HPDE6-E6E7 (cell line): ENCODE measurements at regions not wholly inside any gene's neighbourhood (a gene's known extent, or its start where the extent isn't known, plus 50 kb on each side); places are given as distances from the start of the nearest gene placed in this dataset.
"Not testable (repeated sequence)": the region's sequence is repeated elsewhere in the genome, so short reads cannot be mapped to it uniquely, and the experiment has no call there.

Experiments used
- DNase-seq: peaks from one replicate; pipeline ENCODE4 v3.0.0; 2011; ENCODE audit warnings: missing footprints; ENCODE audit errors: extremely low spot score

DNA sequence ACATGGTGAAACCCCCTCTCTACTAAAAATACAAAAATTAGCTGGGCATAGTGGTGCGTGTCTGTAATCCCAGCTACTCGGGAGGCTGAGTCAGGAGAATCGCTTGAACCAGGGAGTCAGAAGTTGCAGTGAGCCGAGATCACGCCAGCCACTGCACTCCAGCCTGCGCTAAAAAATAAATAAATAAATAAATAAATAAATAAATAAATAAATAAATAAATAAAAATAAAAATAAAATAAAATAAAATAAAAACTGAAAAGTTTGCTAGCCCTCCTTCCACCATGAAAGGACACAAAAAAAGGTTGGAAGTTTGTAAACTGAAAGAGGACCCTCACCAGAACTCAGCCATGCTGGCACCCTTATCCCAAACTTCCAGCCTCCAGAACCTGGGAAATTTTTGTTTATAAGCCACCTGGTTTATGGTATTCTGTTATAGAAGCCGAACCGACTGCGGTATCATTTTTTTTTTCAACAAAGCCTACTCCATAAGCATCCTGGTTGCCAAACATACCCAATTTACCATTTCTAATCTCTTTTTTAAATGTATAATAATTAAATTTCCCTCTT lies 448.2 kb downstream of the SEMA3D start:
- no peak for DNase-seq

DNA sequence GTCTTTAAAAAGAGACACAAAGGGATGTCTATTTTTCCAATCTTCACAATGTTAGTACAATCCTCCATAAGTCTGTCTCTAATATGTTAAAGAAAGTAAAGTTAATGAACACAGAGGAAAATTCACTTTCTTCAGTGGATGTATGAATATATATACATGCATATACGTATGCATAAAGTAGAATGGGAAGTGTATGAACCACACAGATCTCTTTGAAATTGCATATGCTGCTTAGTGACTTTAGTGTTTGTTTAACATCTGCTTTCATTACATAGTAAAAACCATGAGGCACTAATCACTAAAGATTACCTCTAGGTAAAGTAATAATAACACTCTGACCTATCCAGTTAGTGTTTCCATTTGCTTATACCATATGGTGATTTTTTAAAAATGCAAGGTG lies 451.2 kb downstream of the SEMA3D start:
- DNase-seq, result no peak

DNA sequence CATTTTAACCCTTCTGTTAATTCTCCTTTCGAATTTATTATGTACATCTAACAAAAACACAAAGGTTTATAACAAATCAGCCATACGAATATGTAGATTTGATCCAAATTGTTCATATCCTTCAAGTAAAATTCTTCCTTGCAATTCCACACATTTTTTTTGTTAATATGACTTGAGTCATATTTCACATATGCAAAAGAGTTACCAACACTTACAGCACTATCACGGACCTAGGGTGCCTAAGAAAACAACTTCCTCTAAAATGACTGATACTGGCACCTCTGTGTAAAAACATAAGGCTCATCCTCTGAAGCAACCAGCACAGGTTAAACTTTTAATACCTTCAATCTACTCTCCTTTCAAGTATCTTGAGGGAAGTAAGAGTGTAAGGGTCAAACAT lies 451.8 kb downstream of the SEMA3D start:
- DNase-seq, result no peak

DNA sequence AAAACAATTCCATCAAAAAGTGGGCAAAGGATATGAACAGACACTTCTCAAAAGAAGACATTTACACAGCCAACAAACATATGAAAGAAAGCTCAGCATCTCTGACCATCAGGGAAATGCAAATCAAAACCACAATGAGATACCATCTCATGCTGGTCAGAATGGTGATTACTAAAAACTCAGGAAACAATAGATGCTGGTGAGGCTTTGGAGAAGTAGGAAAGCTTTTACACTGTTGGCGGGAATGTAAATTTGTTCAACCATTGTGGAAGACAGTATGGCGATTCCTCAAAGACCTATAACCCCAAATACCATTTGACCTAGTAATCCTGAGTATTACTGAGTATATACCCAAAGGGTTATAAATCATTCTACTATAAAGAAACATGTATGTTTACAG lies 452.9 kb downstream of the SEMA3D start:
- not testable (repeated sequence) for DNase-seq

DNA sequence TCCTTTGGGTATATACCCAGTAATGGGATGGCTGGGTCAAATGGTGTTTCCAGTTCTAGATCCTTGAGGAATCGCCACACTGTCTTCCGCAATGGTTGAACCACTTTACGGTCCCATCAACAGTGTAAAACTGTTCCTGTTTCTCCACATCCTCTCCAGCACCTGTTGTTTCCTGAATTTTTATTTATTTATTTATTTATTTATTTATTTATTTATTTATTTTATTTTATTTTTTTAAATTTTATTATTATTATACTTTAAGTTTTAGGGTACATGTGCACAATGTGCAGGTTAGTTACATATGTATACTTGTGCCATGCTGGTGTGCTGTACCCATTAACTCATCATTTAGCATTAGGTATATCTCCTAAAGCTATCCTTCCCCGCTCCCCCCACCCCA lies 456.0 kb downstream of the SEMA3D start:
- DNase-seq, result not testable (repeated sequence)

DNA sequence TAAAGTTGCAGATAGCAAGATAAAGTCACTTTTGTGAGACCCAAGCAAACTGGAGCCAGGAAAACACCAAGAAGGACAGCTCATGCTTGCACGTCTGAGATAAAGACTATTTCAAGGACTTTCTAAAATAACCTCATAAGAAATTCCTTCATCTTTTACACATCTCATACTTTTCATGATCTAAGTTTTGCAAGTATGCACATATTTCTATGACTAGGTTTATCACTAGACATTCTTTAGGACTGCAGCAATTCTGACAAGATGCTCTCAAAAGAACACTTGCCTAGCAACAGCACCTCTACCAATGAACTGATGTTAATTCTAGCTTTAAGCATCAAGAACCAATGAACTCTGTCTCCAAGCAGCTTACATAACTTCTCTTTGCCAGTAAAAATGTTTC lies 457.6 kb downstream of the SEMA3D start:
- no peak for DNase-seq

DNA sequence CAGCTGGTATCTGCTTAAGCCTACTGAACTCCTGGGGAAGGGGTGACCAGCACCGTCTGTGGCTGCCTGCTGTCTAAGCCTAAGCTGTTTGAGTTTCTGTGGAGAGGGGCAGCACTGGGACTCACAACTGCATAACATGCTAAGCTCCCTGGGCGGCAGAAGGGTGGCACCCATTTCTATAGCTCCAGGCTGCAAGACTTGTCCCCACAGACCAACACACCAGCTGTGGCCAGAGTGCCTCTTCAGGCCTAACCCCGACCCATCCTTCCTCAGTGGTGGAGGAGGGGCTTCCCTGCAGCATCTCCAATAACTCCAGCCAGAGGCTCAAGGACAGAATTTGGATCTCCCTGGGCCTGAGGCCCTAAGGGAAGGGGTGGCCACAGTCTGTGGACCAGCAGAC lies 464.1 kb downstream of the SEMA3D start:
- DNase-seq, result no peak

DNA sequence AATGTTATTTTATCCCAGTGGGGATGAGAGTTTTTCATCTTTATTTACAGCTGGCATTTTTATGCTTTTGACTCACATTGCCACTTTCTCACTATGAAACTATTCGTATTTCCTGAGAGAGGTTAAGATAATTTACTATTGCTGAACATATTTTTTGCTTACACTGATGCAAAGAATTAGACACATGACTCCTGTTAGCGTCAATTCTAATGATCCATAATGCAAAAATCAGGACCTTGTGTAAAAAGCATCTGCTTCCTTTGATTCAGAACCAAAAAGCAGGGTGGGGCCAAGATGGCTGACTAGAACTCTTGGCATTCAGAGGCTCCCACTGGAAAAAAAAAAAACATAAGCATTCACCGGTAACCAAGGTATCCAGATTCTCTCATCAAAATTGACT lies 464.8 kb downstream of the SEMA3D start:
- no peak for DNase-seq

DNA sequence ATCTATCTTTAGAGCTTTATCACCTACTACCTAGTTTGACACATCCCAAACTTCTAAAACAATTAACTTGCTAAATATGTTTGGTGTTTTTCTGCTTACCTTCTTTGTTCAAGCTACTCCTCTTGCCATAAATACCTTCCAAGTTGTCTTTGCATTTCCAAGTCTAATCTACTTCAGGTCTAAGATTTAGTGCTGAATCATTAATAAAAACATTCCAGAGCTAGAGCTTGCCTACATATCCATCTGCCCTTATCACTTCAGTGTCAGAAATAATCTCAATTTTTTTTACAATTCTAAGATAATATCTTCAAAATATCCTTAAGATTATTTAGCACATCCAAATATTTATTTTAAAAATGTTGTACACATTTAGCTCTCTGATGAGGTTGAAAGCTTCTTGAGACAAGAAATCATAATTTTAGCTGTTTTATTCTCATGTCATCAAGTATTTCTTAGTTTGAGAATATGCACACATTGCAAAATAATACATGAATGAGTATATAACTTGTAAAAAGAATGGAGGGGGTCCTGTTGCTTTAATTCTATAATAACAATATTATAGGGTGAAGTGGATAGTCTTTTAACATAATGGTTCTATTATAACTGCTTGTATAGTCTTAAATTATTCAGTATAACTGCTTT lies 466.3 kb downstream of the SEMA3D start:
- DNase-seq, result no peak

DNA sequence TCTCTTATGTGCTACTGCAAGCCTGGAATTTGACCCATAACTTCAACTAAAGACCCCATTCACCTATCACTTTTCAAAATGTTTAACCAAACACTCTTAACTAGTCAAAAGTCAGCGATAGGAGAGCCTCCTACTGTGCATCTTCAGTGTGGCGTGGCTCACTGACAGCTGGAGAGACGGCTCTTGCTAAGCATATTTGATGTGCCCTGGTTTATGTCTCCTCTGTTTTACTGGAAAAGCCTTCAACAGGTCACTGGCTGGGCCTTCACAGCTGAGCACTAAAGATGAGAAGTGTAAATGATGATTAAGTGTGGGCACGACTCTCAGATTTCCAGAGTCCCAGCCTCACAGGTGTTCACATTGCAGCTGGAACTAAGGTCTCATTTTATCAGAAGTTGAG lies 472.1 kb downstream of the SEMA3D start:
- no peak for DNase-seq

DNA sequence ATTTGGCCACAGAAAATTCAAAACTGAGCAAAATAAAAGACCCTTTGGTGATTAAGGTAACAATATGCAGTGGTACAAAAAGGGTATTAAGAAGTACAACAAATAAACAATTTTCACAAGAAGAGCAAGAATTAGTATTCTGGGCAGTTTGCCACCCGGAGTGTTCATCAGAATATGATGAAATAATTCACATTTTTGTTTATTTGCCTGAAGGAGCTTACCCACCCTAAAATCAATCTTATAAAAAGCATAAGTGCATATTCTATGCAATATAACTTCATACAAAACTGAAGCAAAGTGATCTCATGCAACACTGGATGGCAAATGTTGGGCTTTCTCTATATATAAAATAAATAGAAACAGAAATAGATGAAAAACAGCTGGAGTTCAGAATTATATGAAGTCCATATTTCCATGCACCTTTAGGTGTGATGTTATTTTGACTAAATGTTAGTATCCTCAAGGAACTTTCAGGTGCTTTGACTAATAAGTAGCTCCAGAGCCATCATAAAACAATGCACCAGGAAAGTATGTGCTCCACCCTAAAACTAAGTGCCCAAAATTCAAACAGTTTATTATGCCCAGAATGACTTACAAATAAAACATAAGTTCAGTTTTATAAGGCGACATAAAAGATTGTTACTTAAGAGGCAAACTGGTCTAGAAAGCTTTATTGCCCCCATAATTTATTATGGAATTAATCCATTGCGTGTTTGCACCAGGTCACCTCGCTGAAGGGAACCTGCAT lies 474.3 kb downstream of the SEMA3D start:
- no peak for DNase-seq

DNA sequence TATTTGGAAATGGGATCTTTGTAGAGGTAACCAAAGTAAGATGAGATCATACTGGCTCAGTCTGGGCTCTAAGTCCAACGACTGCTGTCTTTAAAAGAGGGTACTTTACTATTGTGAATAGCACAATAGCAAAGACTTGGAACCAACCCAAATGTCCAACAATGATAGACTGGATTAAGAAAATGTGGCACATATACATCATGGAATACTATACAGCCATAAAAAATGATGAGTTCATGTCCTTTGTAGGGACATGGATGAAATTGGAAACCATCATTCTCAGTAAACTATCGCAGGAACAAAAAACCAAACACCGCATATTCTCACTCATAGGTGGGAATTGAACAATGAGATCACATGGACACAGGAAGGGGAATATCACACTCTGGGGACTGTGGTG lies 476.3 kb downstream of the SEMA3D start:
- not testable (repeated sequence) for DNase-seq

DNA sequence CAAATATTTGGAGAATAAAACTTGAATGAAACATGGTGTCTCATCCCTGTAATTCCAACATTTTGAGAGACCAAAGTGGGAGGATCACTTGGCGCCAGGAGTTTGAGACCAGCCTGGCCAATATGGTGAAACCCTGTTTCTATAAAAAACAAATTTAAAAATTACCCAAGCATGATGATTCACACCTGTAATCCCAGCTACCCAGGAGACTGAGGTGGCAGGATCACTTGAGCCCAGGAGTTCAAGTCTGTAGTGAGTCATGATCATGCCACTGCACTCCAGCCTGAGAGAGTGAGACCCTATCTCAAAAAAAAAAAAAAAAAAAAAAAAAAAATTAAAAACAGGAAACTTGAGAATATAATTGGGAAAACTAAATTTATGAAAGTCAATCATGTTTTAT lies 481.1 kb downstream of the SEMA3D start:
- no peak for DNase-seq

DNA sequence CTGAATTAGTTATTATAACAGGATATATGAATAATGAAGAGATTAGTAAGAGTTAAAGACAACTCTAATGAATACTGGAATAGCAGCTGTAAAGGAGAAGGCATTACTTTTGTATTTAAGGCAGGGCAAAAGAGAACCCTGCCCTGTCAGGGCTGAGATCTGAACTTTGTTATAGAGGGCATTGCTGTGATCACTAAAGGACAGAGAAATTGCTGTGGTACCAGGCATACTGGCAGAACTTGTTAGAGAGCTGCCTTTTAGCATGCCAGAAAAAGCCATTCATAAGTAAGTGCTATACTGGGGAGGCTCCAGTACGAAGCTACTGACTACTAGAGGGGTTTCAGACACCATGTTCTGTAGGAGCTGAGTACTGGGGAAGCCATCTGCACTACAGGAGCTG lies 481.8 kb downstream of the SEMA3D start:
- no peak for DNase-seq

DNA sequence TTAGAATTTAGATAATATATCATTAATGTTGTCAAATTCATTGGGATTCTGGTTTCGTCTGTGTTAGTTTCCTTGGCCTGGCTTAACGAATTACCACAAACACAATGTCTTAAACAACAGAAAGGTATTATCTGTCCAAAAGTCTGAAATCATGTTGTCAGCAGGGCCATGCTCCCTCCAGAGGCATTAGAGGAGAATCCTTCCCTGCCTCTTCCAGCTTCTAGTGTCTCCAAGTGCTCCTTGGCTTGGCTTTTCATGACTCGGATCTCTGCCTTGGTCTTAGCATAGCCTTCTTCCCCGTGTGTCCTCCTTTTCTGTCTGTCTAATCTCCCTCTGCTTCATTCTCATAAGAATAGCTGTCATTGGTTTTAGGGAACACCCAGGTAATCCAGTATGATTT lies 482.5 kb downstream of the SEMA3D start:
- DNase-seq, result no peak

DNA sequence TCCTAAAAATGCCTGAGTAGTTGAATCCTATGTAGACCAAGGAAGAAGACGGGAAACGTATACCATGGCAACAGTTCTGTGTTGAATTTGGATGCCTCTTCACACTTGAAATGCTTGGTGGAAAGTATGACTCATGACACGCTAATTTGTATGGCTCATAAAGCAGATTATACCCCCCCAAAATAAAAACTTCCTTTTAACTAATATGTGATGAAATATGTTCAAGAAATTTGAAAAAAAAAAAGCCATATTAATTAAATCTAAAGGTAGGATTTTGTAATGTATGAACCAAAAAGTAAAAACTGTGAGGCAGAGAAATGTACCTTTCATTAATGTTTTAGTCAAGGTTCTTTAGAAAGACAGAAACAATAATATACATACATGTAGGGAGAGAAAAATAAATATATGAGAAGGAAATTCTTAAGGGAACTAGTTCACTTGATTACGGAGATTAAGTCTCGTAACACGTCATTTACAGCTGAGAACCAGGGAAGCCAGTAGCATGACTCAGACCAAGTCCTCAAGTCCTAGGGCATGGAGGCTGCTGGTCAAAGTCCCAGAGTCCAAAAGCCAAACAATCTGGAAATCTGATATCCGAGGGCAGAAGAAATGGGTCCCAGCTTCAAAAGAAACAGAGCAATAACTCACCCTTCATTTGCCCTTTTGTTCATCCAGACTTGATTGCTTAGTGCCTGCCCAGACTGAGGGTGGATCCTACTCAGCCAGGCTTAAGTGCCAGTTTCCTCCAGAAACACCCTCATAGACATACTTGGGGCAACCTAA lies 485.1 kb downstream of the SEMA3D start:
- DNase-seq, result peak; percentile 49

DNA sequence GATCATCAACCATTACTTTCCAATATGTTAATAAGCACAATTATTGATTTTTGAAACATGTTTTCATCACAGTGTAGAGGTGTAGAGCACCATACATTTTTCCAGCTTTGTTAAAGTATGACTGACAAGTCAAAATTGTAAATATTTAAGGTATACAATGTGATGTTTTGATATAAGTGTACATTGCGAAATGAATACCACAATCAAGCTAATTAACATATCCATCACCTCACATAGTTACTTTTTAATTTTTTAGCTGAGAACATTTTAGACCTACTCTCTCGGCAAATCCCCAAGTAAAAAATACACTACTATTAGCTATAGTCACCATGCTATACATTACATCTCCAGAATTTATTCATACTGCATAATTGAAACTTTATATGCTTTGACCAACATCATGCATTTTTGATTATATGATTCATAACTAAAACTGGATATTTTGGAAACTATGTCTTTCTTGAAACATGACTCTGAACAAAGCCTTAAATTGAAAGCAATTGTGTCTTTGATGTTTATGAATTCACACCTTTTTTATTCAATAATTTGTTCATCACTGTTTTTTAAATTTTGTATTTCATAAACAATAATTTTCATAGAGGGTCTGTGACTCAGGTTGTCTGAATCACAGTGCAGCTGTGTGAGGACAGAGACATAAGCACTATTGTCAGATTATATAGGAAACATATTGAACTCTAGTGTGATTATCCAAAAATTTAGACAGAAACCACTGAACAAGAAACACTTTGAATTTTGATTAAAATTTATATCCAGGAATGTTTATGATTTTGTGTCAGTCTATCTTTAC lies 486.1 kb downstream of the SEMA3D start:
- DNase-seq, result no peak

DNA sequence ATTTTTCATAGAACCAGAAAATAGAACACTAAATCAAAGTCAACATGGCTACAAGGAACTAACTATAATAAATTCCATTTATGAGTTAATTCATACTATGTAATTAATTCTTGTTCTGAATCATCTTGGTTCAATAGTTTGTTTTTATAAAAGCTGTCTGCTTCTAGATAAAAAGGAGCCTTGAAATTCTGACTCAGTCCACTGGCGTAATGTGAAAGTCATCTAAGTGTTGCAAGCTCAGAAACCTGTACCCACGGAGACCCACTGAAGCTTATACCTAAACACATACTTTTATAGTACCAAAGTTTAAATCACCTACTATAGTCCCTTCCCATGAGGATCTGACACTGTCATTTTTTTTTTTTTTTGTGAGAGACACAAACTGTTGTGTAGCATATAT lies 489.4 kb downstream of the SEMA3D start:
- DNase-seq, result no peak

DNA sequence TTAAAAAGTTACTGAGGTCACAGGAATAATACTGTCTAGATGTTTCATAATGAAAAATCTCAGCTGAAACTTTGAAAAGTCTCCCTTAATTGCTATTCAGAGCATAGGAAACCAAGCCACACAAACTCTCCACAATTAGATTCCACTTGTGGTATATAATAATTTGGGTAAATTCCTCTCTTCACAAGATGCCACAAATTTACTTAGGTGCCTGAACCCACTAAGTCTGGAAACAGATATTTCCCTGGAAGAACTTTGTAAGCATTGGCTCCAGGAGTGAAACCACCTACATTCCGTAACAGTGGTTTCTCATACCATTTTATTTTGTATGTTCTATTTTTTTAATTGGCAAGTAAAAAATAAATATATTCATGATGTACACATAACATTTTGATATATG lies 493.4 kb downstream of the SEMA3D start:
- DNase-seq, result no peak

DNA sequence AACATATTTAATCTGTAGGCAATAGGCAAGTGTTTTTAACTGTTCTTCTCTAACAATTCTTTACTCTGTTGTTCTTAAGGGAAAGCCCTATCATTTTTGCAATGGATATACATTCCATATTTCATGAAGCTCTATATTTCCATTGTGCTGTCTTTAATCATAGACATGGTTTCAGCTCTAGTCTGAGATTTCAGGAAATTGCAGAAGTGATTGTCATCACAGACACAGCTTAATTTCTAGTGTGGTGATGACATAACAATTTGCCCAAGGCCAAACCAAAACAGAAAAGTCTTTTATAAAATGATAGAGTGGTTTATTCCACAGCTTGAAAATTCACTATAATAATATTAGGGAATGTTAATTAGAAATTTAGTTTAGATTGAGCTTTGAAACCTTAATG lies 494.1 kb upstream of the SEMA3A start:
- no peak for DNase-seq

DNA sequence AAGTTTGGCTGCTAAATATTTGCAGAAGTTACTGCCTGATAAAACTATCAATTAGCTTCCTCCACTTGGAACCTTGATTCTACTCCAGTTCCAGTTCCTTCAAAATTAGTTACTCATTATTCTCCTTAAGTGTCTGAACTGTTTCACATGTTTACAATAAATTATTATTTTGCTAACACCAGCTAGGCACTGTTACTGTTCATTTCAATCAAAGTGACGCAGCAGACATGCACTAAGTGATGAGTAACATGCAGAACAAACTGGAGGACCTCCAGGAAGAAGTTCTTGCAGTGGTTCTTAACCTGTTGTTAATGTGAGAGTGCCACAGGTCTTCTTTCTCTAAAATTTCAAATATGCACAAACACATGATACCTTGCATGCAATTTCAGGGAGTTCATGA lies 491.8 kb upstream of the SEMA3A start:
- no peak for DNase-seq
